NCI-H446 treated with DMSO at 0.1 percent for 48 hours (cell line): ENCODE measurements at regions not wholly inside any gene's neighbourhood (a gene's known extent, or its start where the extent isn't known, plus 50 kb on each side); places are given as distances from the start of the nearest gene placed in this dataset.

ENCODE experiments used
- DNase-seq: peaks from one replicate; lab custom pipeline; 2025; lab: John Stamatoyannopoulos, UW

- no peak for DNase-seq
Observed at GRCh38 chr20:12022126-12022525, 104.4 kb downstream of the BTBD3 start.

- DNase-seq, result no peak
Observed at GRCh38 chr20:12023194-12023795, 105.6 kb downstream of the BTBD3 start.

- no peak for DNase-seq
Observed at GRCh38 chr20:12028771-12029170, 111.1 kb downstream of the BTBD3 start.

GRCh38 chr20:12030470-12030869, 112.8 kb downstream of the BTBD3 start:
- DNase-seq, result no peak

- DNase-seq, result no peak
Observed at GRCh38 chr20:12036142-12036541, 118.4 kb downstream of the BTBD3 start.

- DNase-seq, result no peak
Observed at GRCh38 chr20:12037521-12037920, 119.8 kb downstream of the BTBD3 start.

GRCh38 chr20:12040261-12040660, 122.6 kb downstream of the BTBD3 start:
- DNase-seq, result no peak

- no peak for DNase-seq
Observed at GRCh38 chr20:12044969-12045368, 127.3 kb downstream of the BTBD3 start.

GRCh38 chr20:12047838-12048432, 130.2 kb downstream of the BTBD3 start:
- DNase-seq, result no peak

GRCh38 chr20:12049125-12049524, 131.4 kb downstream of the BTBD3 start:
- DNase-seq, result no peak

GRCh38 chr20:12051206-12052163, 133.8 kb downstream of the BTBD3 start:
- DNase-seq, result no peak

- DNase-seq, result no peak
Observed at GRCh38 chr20:12053353-12053752, 135.7 kb downstream of the BTBD3 start.

- DNase-seq, result no peak
Observed at GRCh38 chr20:12054556-12054955, 136.9 kb downstream of the BTBD3 start.

- DNase-seq, result no peak
Observed at GRCh38 chr20:12055161-12055560, 137.5 kb downstream of the BTBD3 start.

GRCh38 chr20:12056839-12057238, 139.1 kb downstream of the BTBD3 start:
- DNase-seq, result no peak

GRCh38 chr20:12057778-12058177, 140.1 kb downstream of the BTBD3 start:
- no peak for DNase-seq

GRCh38 chr20:12058216-12058615, 140.5 kb downstream of the BTBD3 start:
- DNase-seq, result no peak

GRCh38 chr20:12061466-12061865, 143.8 kb downstream of the BTBD3 start:
- no peak for DNase-seq

- no peak for DNase-seq
Observed at GRCh38 chr20:12063106-12063684, 145.5 kb downstream of the BTBD3 start.

- DNase-seq, result no peak
Observed at GRCh38 chr20:12064540-12064939, 146.8 kb downstream of the BTBD3 start.

- no peak for DNase-seq
Observed at GRCh38 chr20:12067686-12068085, 150.0 kb downstream of the BTBD3 start.

GRCh38 chr20:12068121-12068520, 150.4 kb downstream of the BTBD3 start:
- no peak for DNase-seq

- DNase-seq, result no peak
Observed at GRCh38 chr20:12069181-12069580, 151.5 kb downstream of the BTBD3 start.
